HG02970 (cell line): ENCODE measurements at regions not wholly inside any gene's neighbourhood (a gene's known extent, or its start where the extent isn't known, plus 50 kb on each side); places are given as distances from the start of the nearest gene placed in this dataset.

ENCODE experiments used
- ATAC-seq: cut with Tn5 transposase; IDR thresholded peaks from one replicate; pipeline ENCODE4 v1.9.1; 2021; ENCODE audit warnings: mild to moderate bottlenecking, moderate library complexity, moderate number of reproducible peaks; ENCODE audit not compliant: unreplicated experiment, low FRiP score

- no peak for ATAC-seq
Observed at GRCh38 chr5:99102073-99102697, 173.4 kb upstream of the CHD1 start.

- no peak for ATAC-seq
Observed at GRCh38 chr5:99099691-99100090, 170.9 kb upstream of the CHD1 start.

GRCh38 chr5:99089822-99090549 lies 161.2 kb upstream of the CHD1 start:
- no peak for ATAC-seq

GRCh38 chr5:99088309-99088708 lies 159.5 kb upstream of the CHD1 start:
- no peak for ATAC-seq

GRCh38 chr5:99083197-99083596 lies 154.4 kb upstream of the CHD1 start:
- no peak for ATAC-seq

GRCh38 chr5:99081711-99082110 lies 152.9 kb upstream of the CHD1 start:
- no peak for ATAC-seq

- no peak for ATAC-seq
Observed at GRCh38 chr5:99076723-99077640, 148.2 kb upstream of the CHD1 start.

GRCh38 chr5:99072846-99073245 lies 144.0 kb upstream of the CHD1 start:
- no peak for ATAC-seq

- ATAC-seq, result no peak
Observed at GRCh38 chr5:99070822-99071221, 142.0 kb upstream of the CHD1 start.

- no peak for ATAC-seq
Observed at GRCh38 chr5:99070362-99070761, 141.6 kb upstream of the CHD1 start.

GRCh38 chr5:99068944-99069650 lies 140.3 kb upstream of the CHD1 start:
- ATAC-seq, result no peak

GRCh38 chr5:99063737-99064136 lies 134.9 kb upstream of the CHD1 start:
- ATAC-seq, result no peak

GRCh38 chr5:99061711-99062110 lies 132.9 kb upstream of the CHD1 start:
- no peak for ATAC-seq

GRCh38 chr5:99061299-99061698 lies 132.5 kb upstream of the CHD1 start:
- ATAC-seq, result no peak

- no peak for ATAC-seq
Observed at GRCh38 chr5:99060306-99061261, 131.8 kb upstream of the CHD1 start.

- no peak for ATAC-seq
Observed at GRCh38 chr5:99059685-99060084, 130.9 kb upstream of the CHD1 start.

- ATAC-seq, result no peak
Observed at GRCh38 chr5:99058466-99058865, 129.7 kb upstream of the CHD1 start.

GRCh38 chr5:99054972-99055371 lies 126.2 kb upstream of the CHD1 start:
- ATAC-seq, result no peak

GRCh38 chr5:99045871-99046270 lies 117.1 kb upstream of the CHD1 start:
- ATAC-seq, result no peak
